GM12892 (cell line): ENCODE measurements at regions not wholly inside any gene's neighbourhood (a gene's known extent, or its start where the extent isn't known, plus 50 kb on each side); places are given as distances from the start of the nearest gene placed in this dataset.

ENCODE experiments used
- POLR2A ChIP-seq: IDR thresholded peaks from 2 replicates; pipeline ENCODE4 v1.6.1; 2011; ENCODE audit warnings: low read depth, low read length, control low read depth
- POLR2AphosphoS5 ChIP-seq: IDR thresholded peaks from 2 replicates; pipeline ENCODE4 v1.6.1; 2011; ENCODE audit warnings: low read depth, low read length, control low read depth
- TAF1 ChIP-seq: IDR thresholded peaks from 2 replicates; pipeline ENCODE4 v1.6.1; 2011; ENCODE audit warnings: low read depth, mild to moderate bottlenecking, control low read depth, low read length, borderline replicate concordance

GRCh38 chr5:57710126-57710525, 227.5 kb upstream of the ACTBL2 start:
- no peak for TF ChIP-seq POLR2A
- no peak for TF ChIP-seq POLR2AphosphoS5
- no peak for TF ChIP-seq TAF1
